ENCODE measurements at regions not wholly inside any gene's neighbourhood (a gene's known extent, or its start where the extent isn't known, plus 50 kb on each side); places are given as distances from the start of the nearest gene placed in this dataset.
"Not testable (repeated sequence)": the region's sequence is repeated elsewhere in the genome, so short reads cannot be mapped to it uniquely, and the experiment has no call there.

- Histone ChIP-seq H3K27ac (ENCODE audit: low read depth, low read length) (no peak overlapping the region), H3K9ac (ENCODE audit: low read length in 5 of 5) (no peak overlapping the region), H3K36me3 (ENCODE audit: control insufficient read depth in 5 of 5, insufficient read depth in 5 of 5, low read length in 5 of 5) (no peaks in the 10 kb centered on the region), H3K4me3 (ENCODE audit: low read depth in 1 of 5, low read length in 5 of 5) (no peak overlapping the region), H3K9me3 (ENCODE audit: control insufficient read depth in 5 of 5, low read length in 5 of 5) (no peaks in the 10 kb centered on the region), H3K4me1 (ENCODE audit: control insufficient read depth in 5 of 5, insufficient read depth in 5 of 5, low read length in 5 of 5) (no peaks in the 10 kb centered on the region), H3K27me3 (ENCODE audit: control insufficient read depth in 5 of 5, insufficient read depth in 4 of 5, low read length in 5 of 5) (no peaks in the 10 kb centered on the region)
These were observed 463.5 kb upstream of the PDE3A start for GRCh38 chr12:19904819-19905218.

GRCh38 chr12:19908830-19909229, 459.5 kb upstream of the PDE3A start:
- H3K27me3 ChIP-seq (ENCODE audit: control insufficient read depth in 5 of 5, insufficient read depth in 4 of 5, low read length in 5 of 5) = no peaks in the 10 kb centered on the region
- no peaks in the 10 kb centered on the region for H3K9me3 ChIP-seq (ENCODE audit: control insufficient read depth in 5 of 5, low read length in 5 of 5)
- no peaks in the 10 kb centered on the region for H3K36me3 ChIP-seq (ENCODE audit: control insufficient read depth in 5 of 5, insufficient read depth in 5 of 5, low read length in 5 of 5)
- H3K4me3 ChIP-seq (ENCODE audit: low read depth in 1 of 5, low read length in 5 of 5) = no peak overlapping the region
- H3K27ac ChIP-seq (ENCODE audit: low read depth, low read length) = no peak overlapping the region
- no peaks in the 10 kb centered on the region for H3K4me1 ChIP-seq (ENCODE audit: control insufficient read depth in 5 of 5, insufficient read depth in 5 of 5, low read length in 5 of 5)
- H3K9ac ChIP-seq (ENCODE audit: low read length in 5 of 5) = no peak overlapping the region

GRCh38 chr12:19909418-19909817, 458.9 kb upstream of the PDE3A start:
- H3K4me1 ChIP-seq (ENCODE audit: control insufficient read depth in 5 of 5, insufficient read depth in 5 of 5, low read length in 5 of 5) = no peaks in the 10 kb centered on the region
- no peaks in the 10 kb centered on the region for H3K36me3 ChIP-seq (ENCODE audit: control insufficient read depth in 5 of 5, insufficient read depth in 5 of 5, low read length in 5 of 5)
- H3K9ac ChIP-seq (ENCODE audit: low read length in 5 of 5) = no peak overlapping the region
- no peak overlapping the region for H3K4me3 ChIP-seq (ENCODE audit: low read depth in 1 of 5, low read length in 5 of 5)
- H3K27me3 ChIP-seq (ENCODE audit: control insufficient read depth in 5 of 5, insufficient read depth in 4 of 5, low read length in 5 of 5) = no peaks in the 10 kb centered on the region
- H3K9me3 ChIP-seq (ENCODE audit: control insufficient read depth in 5 of 5, low read length in 5 of 5) = no peaks in the 10 kb centered on the region
- no peak overlapping the region for H3K27ac ChIP-seq (ENCODE audit: low read depth, low read length)

GRCh38 chr12:19910681-19911080, 457.7 kb upstream of the PDE3A start:
- H3K4me1 ChIP-seq (ENCODE audit: control insufficient read depth in 5 of 5, insufficient read depth in 5 of 5, low read length in 5 of 5) = no peaks in the 10 kb centered on the region
- no peak overlapping the region for H3K9ac ChIP-seq (ENCODE audit: low read length in 5 of 5)
- no peaks in the 10 kb centered on the region for H3K27me3 ChIP-seq (ENCODE audit: control insufficient read depth in 5 of 5, insufficient read depth in 4 of 5, low read length in 5 of 5)
- no peaks in the 10 kb centered on the region for H3K36me3 ChIP-seq (ENCODE audit: control insufficient read depth in 5 of 5, insufficient read depth in 5 of 5, low read length in 5 of 5)
- H3K9me3 ChIP-seq (ENCODE audit: control insufficient read depth in 5 of 5, low read length in 5 of 5) = no peaks in the 10 kb centered on the region
- no peak overlapping the region for H3K27ac ChIP-seq (ENCODE audit: low read depth, low read length)
- H3K4me3 ChIP-seq (ENCODE audit: low read depth in 1 of 5, low read length in 5 of 5) = no peak overlapping the region

- H3K4me1 ChIP-seq (ENCODE audit: control insufficient read depth in 5 of 5, insufficient read depth in 5 of 5, low read length in 5 of 5) = no peaks in the 10 kb centered on the region
- no peak overlapping the region for H3K4me3 ChIP-seq (ENCODE audit: low read depth in 1 of 5, low read length in 5 of 5)
- H3K27me3 ChIP-seq (ENCODE audit: control insufficient read depth in 5 of 5, insufficient read depth in 4 of 5, low read length in 5 of 5) = no peaks in the 10 kb centered on the region
- no peak overlapping the region for H3K9ac ChIP-seq (ENCODE audit: low read length in 5 of 5)
- no peak overlapping the region for H3K27ac ChIP-seq (ENCODE audit: low read depth, low read length)
- H3K9me3 ChIP-seq (ENCODE audit: control insufficient read depth in 5 of 5, low read length in 5 of 5) = no peaks in the 10 kb centered on the region
- H3K36me3 ChIP-seq (ENCODE audit: control insufficient read depth in 5 of 5, insufficient read depth in 5 of 5, low read length in 5 of 5) = no peaks in the 10 kb centered on the region
These were observed 455.3 kb upstream of the PDE3A start for GRCh38 chr12:19912991-19913390.

GRCh38 chr12:19915392-19916195, 452.7 kb upstream of the PDE3A start:
- H3K36me3 ChIP-seq (ENCODE audit: control insufficient read depth in 5 of 5, insufficient read depth in 5 of 5, low read length in 5 of 5) = no peaks in the 10 kb centered on the region
- no peak overlapping the region for H3K27ac ChIP-seq (ENCODE audit: low read depth, low read length)
- no peaks in the 10 kb centered on the region for H3K27me3 ChIP-seq (ENCODE audit: control insufficient read depth in 5 of 5, insufficient read depth in 4 of 5, low read length in 5 of 5)
- H3K4me3 ChIP-seq (ENCODE audit: low read depth in 1 of 5, low read length in 5 of 5) = no peak overlapping the region
- no peaks in the 10 kb centered on the region for H3K4me1 ChIP-seq (ENCODE audit: control insufficient read depth in 5 of 5, insufficient read depth in 5 of 5, low read length in 5 of 5)
- H3K9ac ChIP-seq (ENCODE audit: low read length in 5 of 5) = no peak overlapping the region
- H3K9me3 ChIP-seq (ENCODE audit: control insufficient read depth in 5 of 5, low read length in 5 of 5) = no peaks in the 10 kb centered on the region

- no peak overlapping the region for H3K27ac ChIP-seq (ENCODE audit: low read depth, low read length)
- no peaks in the 10 kb centered on the region for H3K9me3 ChIP-seq (ENCODE audit: control insufficient read depth in 5 of 5, low read length in 5 of 5)
- H3K9ac ChIP-seq (ENCODE audit: low read length in 5 of 5) = no peak overlapping the region
- no peak overlapping the region for H3K4me3 ChIP-seq (ENCODE audit: low read depth in 1 of 5, low read length in 5 of 5)
- H3K27me3 ChIP-seq (ENCODE audit: control insufficient read depth in 5 of 5, insufficient read depth in 4 of 5, low read length in 5 of 5) = no peaks in the 10 kb centered on the region
- no peaks in the 10 kb centered on the region for H3K36me3 ChIP-seq (ENCODE audit: control insufficient read depth in 5 of 5, insufficient read depth in 5 of 5, low read length in 5 of 5)
- H3K4me1 ChIP-seq (ENCODE audit: control insufficient read depth in 5 of 5, insufficient read depth in 5 of 5, low read length in 5 of 5) = no peaks in the 10 kb centered on the region
These were observed 452.1 kb upstream of the PDE3A start for GRCh38 chr12:19916196-19916753.

- Histone ChIP-seq H3K4me3 (ENCODE audit: low read depth in 1 of 5, low read length in 5 of 5) (no peak overlapping the region), H3K9me3 (ENCODE audit: control insufficient read depth in 5 of 5, low read length in 5 of 5) (no peaks in the 10 kb centered on the region), H3K27me3 (ENCODE audit: control insufficient read depth in 5 of 5, insufficient read depth in 4 of 5, low read length in 5 of 5) (no peaks in the 10 kb centered on the region), H3K36me3 (ENCODE audit: control insufficient read depth in 5 of 5, insufficient read depth in 5 of 5, low read length in 5 of 5) (no peaks in the 10 kb centered on the region), H3K9ac (ENCODE audit: low read length in 5 of 5) (no peak overlapping the region), H3K4me1 (ENCODE audit: control insufficient read depth in 5 of 5, insufficient read depth in 5 of 5, low read length in 5 of 5) (no peaks in the 10 kb centered on the region), H3K27ac (ENCODE audit: low read depth, low read length) (no peak overlapping the region)
These were observed 451.4 kb upstream of the PDE3A start for GRCh38 chr12:19916974-19917373.

- H3K27ac ChIP-seq (ENCODE audit: low read depth, low read length); H3K9ac ChIP-seq (ENCODE audit: low read length in 5 of 5); H3K4me1 ChIP-seq (ENCODE audit: control insufficient read depth in 5 of 5, insufficient read depth in 5 of 5, low read length in 5 of 5); H3K27me3 ChIP-seq (ENCODE audit: control insufficient read depth in 5 of 5, insufficient read depth in 4 of 5, low read length in 5 of 5); H3K9me3 ChIP-seq (ENCODE audit: control insufficient read depth in 5 of 5, low read length in 5 of 5); H3K4me3 ChIP-seq (ENCODE audit: low read depth in 1 of 5, low read length in 5 of 5); H3K36me3 ChIP-seq (ENCODE audit: control insufficient read depth in 5 of 5, insufficient read depth in 5 of 5, low read length in 5 of 5): not testable (repeated sequence)
These were observed 446.6 kb upstream of the PDE3A start for GRCh38 chr12:19921716-19922115.

GRCh38 chr12:19922717-19923116, 445.6 kb upstream of the PDE3A start:
- Histone ChIP-seq H3K27me3 (ENCODE audit: control insufficient read depth in 5 of 5, insufficient read depth in 4 of 5, low read length in 5 of 5) (no peaks in the 10 kb centered on the region), H3K27ac (ENCODE audit: low read depth, low read length) (no peak overlapping the region), H3K9me3 (ENCODE audit: control insufficient read depth in 5 of 5, low read length in 5 of 5) (no peaks in the 10 kb centered on the region), H3K4me3 (ENCODE audit: low read depth in 1 of 5, low read length in 5 of 5) (no peak overlapping the region), H3K4me1 (ENCODE audit: control insufficient read depth in 5 of 5, insufficient read depth in 5 of 5, low read length in 5 of 5) (no peaks in the 10 kb centered on the region), H3K9ac (ENCODE audit: low read length in 5 of 5) (no peak overlapping the region), H3K36me3 (ENCODE audit: control insufficient read depth in 5 of 5, insufficient read depth in 5 of 5, low read length in 5 of 5) (no peaks in the 10 kb centered on the region)

All from subcutaneous abdominal adipose tissue (tissue), 5 donors.